ENCODE measurements at regions not wholly inside any gene's neighbourhood (a gene's known extent, or its start where the extent isn't known, plus 50 kb on each side); places are given as distances from the start of the nearest gene placed in this dataset.

- TF ChIP-seq CTCF (IDR thresholded peaks at IDR 0.05; ENCODE audit: insufficient read depth, low read length, poor library complexity, severe bottlenecking): no peak
Observed at GRCh38 chr11:28616160-28616965, 508.2 kb downstream of the METTL15 start.

GRCh38 chr11:28615542-28615941 is 507.4 kb downstream of the METTL15 start:
- Histone ChIP-seq H3K27me3 (replicated peaks; ENCODE audit: control insufficient read depth, insufficient read depth, low read length) (no peaks in the 10 kb centered on the region), H3K4me3 (replicated peaks; ENCODE audit: low read depth, low read length) (no peak overlapping the region), H3K36me3 (ENCODE audit: control insufficient read depth, insufficient read depth, low read length) (no peaks in the 10 kb centered on the region)
- TF ChIP-seq CTCF (IDR thresholded peaks at IDR 0.05; ENCODE audit: insufficient read depth, low read length, poor library complexity, severe bottlenecking): no peak
- DNase-seq (ENCODE audit: extremely low read depth, insufficient read length): no peak

More at GRCh38 chr11:28616160-28616965, 508.2 kb downstream of the METTL15 start:
- H3K4me3 ChIP-seq (replicated peaks; ENCODE audit: low read depth, low read length): no peak overlapping the region
- no peak for DNase-seq (ENCODE audit: extremely low read depth, insufficient read length)
- H3K27me3 ChIP-seq (replicated peaks; ENCODE audit: control insufficient read depth, insufficient read depth, low read length): no peaks in the 10 kb centered on the region
- no peaks in the 10 kb centered on the region for H3K36me3 ChIP-seq (ENCODE audit: control insufficient read depth, insufficient read depth, low read length)

- no peak for TF ChIP-seq CTCF (IDR thresholded peaks at IDR 0.05; ENCODE audit: insufficient read depth, low read length, poor library complexity, severe bottlenecking)
- Histone ChIP-seq H3K36me3 (ENCODE audit: control insufficient read depth, insufficient read depth, low read length) (no peaks in the 10 kb centered on the region), H3K4me3 (replicated peaks; ENCODE audit: low read depth, low read length) (no peak overlapping the region), H3K27me3 (replicated peaks; ENCODE audit: control insufficient read depth, insufficient read depth, low read length) (no peaks in the 10 kb centered on the region; the same call in 1 of the 2 replicates)
- no peak for DNase-seq (ENCODE audit: extremely low read depth, insufficient read length)
Observed at GRCh38 chr11:28606930-28607329, 498.7 kb downstream of the METTL15 start.

GRCh38 chr11:28599656-28600055 is 491.5 kb downstream of the METTL15 start:
- Histone ChIP-seq H3K36me3 (ENCODE audit: control insufficient read depth, insufficient read depth, low read length) (no peaks in the 10 kb centered on the region), H3K4me3 (replicated peaks; ENCODE audit: low read depth, low read length) (no peak overlapping the region), H3K27me3 (replicated peaks; ENCODE audit: control insufficient read depth, insufficient read depth, low read length) (no peaks in the 10 kb centered on the region; the same call in 1 of the 2 replicates)
- TF ChIP-seq CTCF (IDR thresholded peaks at IDR 0.05; ENCODE audit: insufficient read depth, low read length, poor library complexity, severe bottlenecking): no peak
- no peak for DNase-seq (ENCODE audit: extremely low read depth, insufficient read length)

- no peak for DNase-seq (ENCODE audit: extremely low read depth, insufficient read length)
- H3K27me3 ChIP-seq (replicated peaks; ENCODE audit: control insufficient read depth, insufficient read depth, low read length): no peaks in the 10 kb centered on the region
- no peak for TF ChIP-seq CTCF (IDR thresholded peaks at IDR 0.05; ENCODE audit: insufficient read depth, low read length, poor library complexity, severe bottlenecking)
- no peaks in the 10 kb centered on the region for H3K36me3 ChIP-seq (ENCODE audit: control insufficient read depth, insufficient read depth, low read length)
- H3K4me3 ChIP-seq (replicated peaks; ENCODE audit: low read depth, low read length): no peak overlapping the region
Observed at GRCh38 chr11:28598531-28598930, 490.3 kb downstream of the METTL15 start.
